KMS-11 (cell line): ENCODE measurements at regions not wholly inside any gene's neighbourhood (a gene's known extent, or its start where the extent isn't known, plus 50 kb on each side); places are given as distances from the start of the nearest gene placed in this dataset.

Experiments
- H2AFZ ChIP-seq: fragments of 200-600 bp; sonication (generic); 2 replicates; pipeline ENCODE4 v1.6.1; 2016; ENCODE audit warnings: antibody characterized with exemption, mixed run types, low read depth
- H3K27ac ChIP-seq: fragments of 200-600 bp; sonication (generic); 2 replicates; pipeline ENCODE4 v1.6.1; 2016; ENCODE audit warnings: mild to moderate bottlenecking, mixed run types
- H3K27me3 ChIP-seq: fragments of 200-600 bp; sonication (generic); 2 replicates; pipeline ENCODE4 v1.6.1; 2017; ENCODE audit warnings: mild to moderate bottlenecking, low read depth, mixed run types, moderate library complexity; ENCODE audit not compliant: insufficient read depth
- H3K36me3 ChIP-seq: fragments of 200-600 bp; sonication (generic); 2 replicates; pipeline ENCODE4 v1.6.1; 2017; ENCODE audit warnings: mild to moderate bottlenecking, mixed run types; ENCODE audit not compliant: insufficient read depth
- H3K4me1 ChIP-seq: fragments of 200-600 bp; sonication (generic); 2 replicates; pipeline ENCODE4 v1.6.1; 2016; ENCODE audit warnings: mild to moderate bottlenecking, low read depth, mixed run types; ENCODE audit not compliant: poor library complexity, severe bottlenecking
- H3K4me2 ChIP-seq: fragments of 200-600 bp; sonication (generic); 2 replicates; pipeline ENCODE4 v1.7.0; 2016; ENCODE audit warnings: mild to moderate bottlenecking, mixed run types
- H3K4me3 ChIP-seq: fragments of 200-600 bp; sonication (generic); IDR thresholded peaks from 2 replicates; pipeline ENCODE4 v1.6.1; 2017; ENCODE audit warnings: low read depth, low read length, mixed read lengths; ENCODE audit not compliant: insufficient read depth
- H3K79me2 ChIP-seq: fragments of 200-600 bp; sonication (generic); 2 replicates; pipeline ENCODE4 v1.6.1; 2016; ENCODE audit warnings: low read depth, mixed run types; ENCODE audit not compliant: insufficient read depth
- H3K9ac ChIP-seq: fragments of 200-600 bp; sonication (generic); 2 replicates; pipeline ENCODE4 v1.6.1; 2016; ENCODE audit warnings: mild to moderate bottlenecking, mixed run types
- H4K20me1 ChIP-seq: fragments of 200-600 bp; sonication (generic); 2 replicates; pipeline ENCODE4 v1.6.1; 2016; ENCODE audit warnings: mild to moderate bottlenecking, mixed run types; ENCODE audit not compliant: insufficient read depth
- CTCF ChIP-seq: fragments of 200-600 bp; sonication (generic); conservative IDR thresholded peaks from 2 replicates; pipeline ENCODE4 v1.6.1; 2017; ENCODE audit warnings: low read depth, mild to moderate bottlenecking, antibody characterized with exemption, low read length, moderate library complexity, mixed read lengths

- Histone ChIP-seq H4K20me1 (no peaks in the 10 kb centered on the region), H3K4me2 (no peak overlapping the region), H3K27me3 (no peaks in the 10 kb centered on the region), H3K36me3 (no peaks in the 10 kb centered on the region), H3K9ac (no peak overlapping the region), H2AFZ (no peak overlapping the region), H3K27ac (no peak overlapping the region), H3K79me2 (no peaks in the 10 kb centered on the region), H3K4me1 (peaks cover under 1% of the 10 kb centered on the region), H3K4me3 (no peak overlapping the region)
- no peak for TF ChIP-seq CTCF
Measured at GRCh38 chr17:70994194-70994593, 824.9 kb downstream of the KCNJ2 start.

- no peaks in the 10 kb centered on the region for H3K79me2 ChIP-seq
- TF ChIP-seq CTCF: no peak
- H4K20me1 ChIP-seq: no peaks in the 10 kb centered on the region
- H3K9ac ChIP-seq: no peak overlapping the region
- no peaks in the 10 kb centered on the region for H3K36me3 ChIP-seq
- no peak overlapping the region for H3K4me2 ChIP-seq
- H2AFZ ChIP-seq: no peak overlapping the region
- no peak overlapping the region for H3K4me3 ChIP-seq
- H3K4me1 ChIP-seq: no peaks in the 10 kb centered on the region
- no peaks in the 10 kb centered on the region for H3K27me3 ChIP-seq
- H3K27ac ChIP-seq: no peak overlapping the region
Measured at GRCh38 chr17:70995997-70996396, 826.7 kb downstream of the KCNJ2 start.

- H3K79me2 ChIP-seq: no peaks in the 10 kb centered on the region
- H3K27ac ChIP-seq: no peak overlapping the region
- no peaks in the 10 kb centered on the region for H3K4me1 ChIP-seq
- no peak overlapping the region for H3K9ac ChIP-seq
- no peak overlapping the region for H3K4me2 ChIP-seq
- no peak overlapping the region for H3K4me3 ChIP-seq
- no peaks in the 10 kb centered on the region for H3K27me3 ChIP-seq
- no peak for TF ChIP-seq CTCF
- no peaks in the 10 kb centered on the region for H3K36me3 ChIP-seq
- no peaks in the 10 kb centered on the region for H4K20me1 ChIP-seq
- H2AFZ ChIP-seq: no peak overlapping the region
Measured at GRCh38 chr17:71003736-71004135, 834.4 kb downstream of the KCNJ2 start.

GRCh38 chr17:71004413-71004812 lies 835.1 kb downstream of the KCNJ2 start:
- no peaks in the 10 kb centered on the region for H3K36me3 ChIP-seq
- no peak overlapping the region for H3K4me3 ChIP-seq
- no peak overlapping the region for H3K4me2 ChIP-seq
- no peaks in the 10 kb centered on the region for H3K79me2 ChIP-seq
- no peak overlapping the region for H3K27ac ChIP-seq
- H3K4me1 ChIP-seq: no peaks in the 10 kb centered on the region
- no peak for TF ChIP-seq CTCF
- H3K9ac ChIP-seq: no peak overlapping the region
- H3K27me3 ChIP-seq: no peaks in the 10 kb centered on the region
- no peak overlapping the region for H2AFZ ChIP-seq
- H4K20me1 ChIP-seq: no peaks in the 10 kb centered on the region

- Histone ChIP-seq H3K4me1 (no peaks in the 10 kb centered on the region), H3K36me3 (no peaks in the 10 kb centered on the region), H4K20me1 (no peaks in the 10 kb centered on the region), H3K9ac (no peak overlapping the region), H3K27me3 (no peaks in the 10 kb centered on the region), H3K4me3 (no peak overlapping the region), H3K27ac (no peak overlapping the region), H3K79me2 (no peaks in the 10 kb centered on the region), H2AFZ (no peak overlapping the region), H3K4me2 (no peak overlapping the region)
- TF ChIP-seq CTCF: no peak
Measured at GRCh38 chr17:71011391-71011790, 842.1 kb downstream of the KCNJ2 start.
